Liver (tissue), 7 donors: ENCODE measurements at regions not wholly inside any gene's neighbourhood (a gene's known extent, or its start where the extent isn't known, plus 50 kb on each side); places are given as distances from the start of the nearest gene placed in this dataset.

Experiments used
- DNase-seq: peaks from one replicate; pipeline ENCODE4 v3.0.0-alpha.2; 2017; ENCODE audit warnings: low spot score
- H3K27ac ChIP-seq, 2 donors: one replicate each; pipeline ENCODE4 v1.7.0; 2013; ENCODE audit warnings: inconsistent platforms in 2 of 2, low read length in 2 of 2, control low read depth in 1 of 2, low read depth in 1 of 2, mild to moderate bottlenecking in 1 of 2
- H3K27me3 ChIP-seq, 4 donors: one replicate each; pipeline versions ENCODE4 v1.6.1 to v1.7.0; 2013; ENCODE audit warnings: low read length in 3 of 4, inconsistent platforms in 1 of 4, mild to moderate bottlenecking in 1 of 4, moderate library complexity in 1 of 4; ENCODE audit not compliant: control insufficient read depth in 4 of 4, insufficient read depth in 4 of 4
- H3K36me3 ChIP-seq, 4 donors: one replicate each; pipeline versions ENCODE4 v1.6.1 to v1.7.0; 2013; ENCODE audit warnings: low read length in 3 of 4, mild to moderate bottlenecking in 3 of 4, low read depth in 1 of 4, moderate library complexity in 1 of 4; ENCODE audit not compliant: control insufficient read depth in 4 of 4, insufficient read depth in 3 of 4
- H3K4me1 ChIP-seq, 4 donors: one replicate each; pipeline versions ENCODE4 v1.6.1 to v1.7.0; 2013; ENCODE audit warnings: low read length in 3 of 4, mild to moderate bottlenecking in 3 of 4, moderate library complexity in 1 of 4; ENCODE audit not compliant: control insufficient read depth in 4 of 4, insufficient read depth in 4 of 4
- H3K4me3 ChIP-seq, 3 donors: one replicate each; pipeline versions ENCODE4 v1.6.1 to v1.7.0; 2013; ENCODE audit warnings: low read length in 3 of 3, control low read depth in 1 of 3, low read depth in 1 of 3, mild to moderate bottlenecking in 1 of 3
- H3K9ac ChIP-seq, 2 donors: one replicate each; pipeline ENCODE4 v1.7.0; 2013; ENCODE audit warnings: low read length in 2 of 2, mild to moderate bottlenecking in 2 of 2, moderate library complexity in 2 of 2, control low read depth in 1 of 2, low read depth in 1 of 2
- H3K9me3 ChIP-seq, 4 donors: one replicate each; pipeline versions ENCODE4 v1.6.1 to v1.7.0; 2013; ENCODE audit warnings: low read length in 3 of 4; ENCODE audit not compliant: control insufficient read depth in 4 of 4
- EGR1 ChIP-seq, 2 donors: IDR thresholded peaks; 2 replicates each; pipeline ENCODE4 v1.6.1; 2016 to 2018; ENCODE audit warnings: antibody characterized with exemption in 2 of 2, low read depth in 2 of 2
- FOXA1 ChIP-seq: IDR thresholded peaks from 2 replicates; pipeline ENCODE4 v1.6.1; 2016; ENCODE audit warnings: antibody characterized with exemption
- GABPA ChIP-seq, 2 donors: IDR thresholded peaks in 1 of 2; conservative IDR thresholded peaks in 1 of 2; 2 replicates each; pipeline ENCODE4 v1.6.1; 2016; ENCODE audit warnings: antibody characterized with exemption in 2 of 2, mild to moderate bottlenecking in 1 of 2, moderate library complexity in 1 of 2
- HNF4G ChIP-seq: IDR thresholded peaks from 2 replicates; pipeline ENCODE4 v1.6.1; 2016; ENCODE audit warnings: antibody characterized with exemption
- JUND ChIP-seq, 2 donors: IDR thresholded peaks; 2 replicates each; pipeline ENCODE4 v1.6.1; 2016; ENCODE audit warnings: antibody characterized with exemption in 2 of 2
- NR2F2 ChIP-seq: IDR thresholded peaks from 2 replicates; pipeline ENCODE4 v1.6.1; 2016; ENCODE audit warnings: antibody characterized with exemption
- SP1 ChIP-seq: IDR thresholded peaks from 2 replicates; pipeline ENCODE4 v1.6.1; 2018; ENCODE audit warnings: antibody characterized with exemption, mild to moderate bottlenecking
- YY1 ChIP-seq: IDR thresholded peaks from 2 replicates; pipeline ENCODE4 v1.6.1; 2016; ENCODE audit warnings: antibody characterized with exemption, mild to moderate bottlenecking
- WGBS: extraction: QIAGEN DNeasy Blood & Tissue Kit; methylation state at CpG from one replicate; pipeline ENCODE4 v1.1.7; 2013; 5-methylcytosine and 5-hydroxymethylcytosine counted together
- TF ChIP-seq, protein P1 (sequence below): IDR thresholded peaks from 2 replicates; pipeline ENCODE4 v1.6.1; 2016; ENCODE audit warnings: antibody characterized with exemption
- TF ChIP-seq, protein P2 (sequence below): IDR thresholded peaks from 2 replicates; pipeline ENCODE4 v1.6.1; 2016; ENCODE audit warnings: antibody characterized with exemption
- TF ChIP-seq, protein P3 (sequence below): IDR thresholded peaks from 2 replicates; pipeline ENCODE4 v1.6.1; 2016; ENCODE audit warnings: antibody characterized with exemption, mild to moderate bottlenecking
- TF ChIP-seq, protein P4 (sequence below): IDR thresholded peaks from 2 replicates; pipeline ENCODE4 v1.6.1; 2016; ENCODE audit warnings: antibody characterized with exemption
- donor health status: healthy.
- donor health status: healthy.
- donor health status: healthy.
- donor health status: healthy.

DNA sequence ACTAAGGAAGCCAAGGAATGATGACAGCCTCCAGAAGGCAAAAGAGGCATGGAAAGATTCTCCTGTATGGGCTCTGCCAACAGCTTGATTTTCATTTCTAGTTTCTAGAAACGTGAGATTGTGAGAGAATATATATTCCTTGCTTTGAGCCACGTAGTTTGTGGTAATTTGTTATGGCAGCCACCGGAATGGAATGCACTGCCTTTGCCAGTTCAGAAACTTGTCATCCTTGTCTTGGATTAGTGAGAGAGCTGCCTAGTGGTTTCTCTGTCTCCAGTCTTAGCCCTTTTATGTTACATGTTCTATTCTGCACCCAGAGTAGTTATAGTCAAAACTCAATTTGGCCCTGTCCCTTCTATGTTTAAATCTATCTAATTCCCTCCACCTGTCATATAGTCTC lies 216.0 kb upstream of the PTGFR start:
- Histone ChIP-seq H3K9me3 (no peaks in the 10 kb centered on the region), H3K4me3 (no peak overlapping the region), H3K27ac (no peak overlapping the region), H3K4me1 (no peaks in the 10 kb centered on the region), H3K9ac (no peak overlapping the region), H3K36me3 (no peaks in the 10 kb centered on the region), H3K27me3 (no peaks in the 10 kb centered on the region)
- WGBS = 89% methylated on average over 3 of the region's 3 CpGs
- no peak for DNase-seq
- TF ChIP-seq, protein P1, sequence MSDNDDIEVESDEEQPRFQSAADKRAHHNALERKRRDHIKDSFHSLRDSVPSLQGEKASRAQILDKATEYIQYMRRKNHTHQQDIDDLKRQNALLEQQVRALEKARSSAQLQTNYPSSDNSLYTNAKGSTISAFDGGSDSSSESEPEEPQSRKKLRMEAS = no peak
- TF ChIP-seq FOXA1 (no peak), EGR1 (IDR thresholded peaks at IDR 0.05; ENCODE audit: low read depth in 2 of 2) (no peak), JUND (IDR thresholded peaks at IDR 0.05) (no peak), GABPA (IDR thresholded peaks at IDR 0.05 in 1 of 2, conservative IDR thresholded peaks at IDR 0.05 in 1 of 2) (no peak), HNF4G (no peak), SP1 (no peak)
- TF ChIP-seq, protein P2, sequence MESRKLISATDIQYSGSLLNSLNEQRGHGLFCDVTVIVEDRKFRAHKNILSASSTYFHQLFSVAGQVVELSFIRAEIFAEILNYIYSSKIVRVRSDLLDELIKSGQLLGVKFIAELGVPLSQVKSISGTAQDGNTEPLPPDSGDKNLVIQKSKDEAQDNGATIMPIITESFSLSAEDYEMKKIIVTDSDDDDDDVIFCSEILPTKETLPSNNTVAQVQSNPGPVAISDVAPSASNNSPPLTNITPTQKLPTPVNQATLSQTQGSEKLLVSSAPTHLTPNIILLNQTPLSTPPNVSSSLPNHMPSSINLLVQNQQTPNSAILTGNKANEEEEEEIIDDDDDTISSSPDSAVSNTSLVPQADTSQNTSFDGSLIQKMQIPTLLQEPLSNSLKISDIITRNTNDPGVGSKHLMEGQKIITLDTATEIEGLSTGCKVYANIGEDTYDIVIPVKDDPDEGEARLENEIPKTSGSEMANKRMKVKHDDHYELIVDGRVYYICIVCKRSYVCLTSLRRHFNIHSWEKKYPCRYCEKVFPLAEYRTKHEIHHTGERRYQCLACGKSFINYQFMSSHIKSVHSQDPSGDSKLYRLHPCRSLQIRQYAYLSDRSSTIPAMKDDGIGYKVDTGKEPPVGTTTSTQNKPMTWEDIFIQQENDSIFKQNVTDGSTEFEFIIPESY = no peak
- TF ChIP-seq, protein P3, sequence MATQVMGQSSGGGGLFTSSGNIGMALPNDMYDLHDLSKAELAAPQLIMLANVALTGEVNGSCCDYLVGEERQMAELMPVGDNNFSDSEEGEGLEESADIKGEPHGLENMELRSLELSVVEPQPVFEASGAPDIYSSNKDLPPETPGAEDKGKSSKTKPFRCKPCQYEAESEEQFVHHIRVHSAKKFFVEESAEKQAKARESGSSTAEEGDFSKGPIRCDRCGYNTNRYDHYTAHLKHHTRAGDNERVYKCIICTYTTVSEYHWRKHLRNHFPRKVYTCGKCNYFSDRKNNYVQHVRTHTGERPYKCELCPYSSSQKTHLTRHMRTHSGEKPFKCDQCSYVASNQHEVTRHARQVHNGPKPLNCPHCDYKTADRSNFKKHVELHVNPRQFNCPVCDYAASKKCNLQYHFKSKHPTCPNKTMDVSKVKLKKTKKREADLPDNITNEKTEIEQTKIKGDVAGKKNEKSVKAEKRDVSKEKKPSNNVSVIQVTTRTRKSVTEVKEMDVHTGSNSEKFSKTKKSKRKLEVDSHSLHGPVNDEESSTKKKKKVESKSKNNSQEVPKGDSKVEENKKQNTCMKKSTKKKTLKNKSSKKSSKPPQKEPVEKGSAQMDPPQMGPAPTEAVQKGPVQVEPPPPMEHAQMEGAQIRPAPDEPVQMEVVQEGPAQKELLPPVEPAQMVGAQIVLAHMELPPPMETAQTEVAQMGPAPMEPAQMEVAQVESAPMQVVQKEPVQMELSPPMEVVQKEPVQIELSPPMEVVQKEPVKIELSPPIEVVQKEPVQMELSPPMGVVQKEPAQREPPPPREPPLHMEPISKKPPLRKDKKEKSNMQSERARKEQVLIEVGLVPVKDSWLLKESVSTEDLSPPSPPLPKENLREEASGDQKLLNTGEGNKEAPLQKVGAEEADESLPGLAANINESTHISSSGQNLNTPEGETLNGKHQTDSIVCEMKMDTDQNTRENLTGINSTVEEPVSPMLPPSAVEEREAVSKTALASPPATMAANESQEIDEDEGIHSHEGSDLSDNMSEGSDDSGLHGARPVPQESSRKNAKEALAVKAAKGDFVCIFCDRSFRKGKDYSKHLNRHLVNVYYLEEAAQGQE = no peak

GRCh38 chr1:78275456-78275855 lies 215.3 kb upstream of the PTGFR start:
- H3K27ac ChIP-seq = no peak overlapping the region
- TF ChIP-seq NR2F2 (no peak), YY1 (no peak), GABPA (IDR thresholded peaks at IDR 0.05 in 1 of 2, conservative IDR thresholded peaks at IDR 0.05 in 1 of 2) (no peak)
- TF ChIP-seq, protein P2 = no peak
- TF ChIP-seq, protein P3 = no peak
- TF ChIP-seq, protein P4, sequence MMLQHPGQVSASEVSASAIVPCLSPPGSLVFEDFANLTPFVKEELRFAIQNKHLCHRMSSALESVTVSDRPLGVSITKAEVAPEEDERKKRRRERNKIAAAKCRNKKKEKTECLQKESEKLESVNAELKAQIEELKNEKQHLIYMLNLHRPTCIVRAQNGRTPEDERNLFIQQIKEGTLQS = no peak
- no peaks in the 10 kb centered on the region for H3K27me3 ChIP-seq
- WGBS = 79% methylated on average over 2 of the region's 2 CpGs
- no peaks in the 10 kb centered on the region for H3K9me3 ChIP-seq
- no peaks in the 10 kb centered on the region for H3K4me1 ChIP-seq
- H3K9ac ChIP-seq = no peak overlapping the region
- H3K36me3 ChIP-seq = no peaks in the 10 kb centered on the region
- H3K4me3 ChIP-seq = no peak overlapping the region
- DNase-seq = no peak
